DOHH2 (cell line): ENCODE measurements at regions not wholly inside any gene's neighbourhood (a gene's known extent, or its start where the extent isn't known, plus 50 kb on each side); places are given as distances from the start of the nearest gene placed in this dataset.

Experiments used
- H3F3A ChIP-seq: fragments of 200-600 bp; sonication (generic), shearing (Covaris generic); 2 replicates; pipeline ENCODE4 v1.6.0; 2016; ENCODE audit warnings: antibody characterized with exemption, mild to moderate bottlenecking; ENCODE audit not compliant: control insufficient read depth, insufficient read depth
- H3K27ac ChIP-seq: fragments of 200-600 bp; sonication (generic); 2 replicates; pipeline ENCODE4 v1.5.1; 2014; ENCODE audit warnings: low read depth, mild to moderate bottlenecking, low read length, moderate library complexity
- H3K27me3 ChIP-seq: fragments of 200-600 bp; sonication (generic); 2 replicates; pipeline ENCODE4 v1.6.1; 2014; ENCODE audit warnings: mild to moderate bottlenecking, low read length, mixed read lengths; ENCODE audit not compliant: control insufficient read depth
- H3K36me3 ChIP-seq: fragments of 200-600 bp; sonication (generic); 2 replicates; pipeline ENCODE4 v1.6.1; 2014; ENCODE audit warnings: mild to moderate bottlenecking, low read length, moderate library complexity, mixed read lengths; ENCODE audit not compliant: control insufficient read depth
- H3K4me1 ChIP-seq: fragments of 200-600 bp; sonication (generic); 2 replicates; pipeline ENCODE4 v1.6.1; 2014; ENCODE audit warnings: mild to moderate bottlenecking, low read length, mixed read lengths; ENCODE audit not compliant: control insufficient read depth
- H3K4me2 ChIP-seq: fragments of 200-600 bp; sonication (generic); 2 replicates; pipeline ENCODE4 v1.6.0; 2014; ENCODE audit warnings: mild to moderate bottlenecking, low read length, moderate library complexity
- H3K4me3 ChIP-seq: fragments of 200-600 bp; sonication (generic); 2 replicates; pipeline ENCODE4 v1.5.1; 2014; ENCODE audit warnings: mild to moderate bottlenecking, low read length, mixed read lengths
- H3K79me2 ChIP-seq: fragments of 200-600 bp; sonication (generic); 2 replicates; pipeline ENCODE4 v1.6.1; 2014; ENCODE audit warnings: mild to moderate bottlenecking, low read length, mixed read lengths; ENCODE audit not compliant: control insufficient read depth
- H3K9me2 ChIP-seq: fragments of 200-600 bp; sonication (generic); replicated peaks from 2 replicates; pipeline ENCODE4 v1.6.1; 2014; ENCODE audit warnings: mild to moderate bottlenecking, low read length, mixed read lengths; ENCODE audit not compliant: control insufficient read depth
- H3K9me3 ChIP-seq: fragments of 200-600 bp; sonication (generic); 2 replicates; pipeline ENCODE4 v1.6.1; 2014; ENCODE audit warnings: antibody characterized with exemption, low read length, mixed read lengths; ENCODE audit not compliant: control insufficient read depth, insufficient read depth
- H4K20me1 ChIP-seq: fragments of 200-600 bp; sonication (generic); 2 replicates; pipeline ENCODE4 v1.6.0; 2014; ENCODE audit warnings: low read depth, mild to moderate bottlenecking, antibody characterized with exemption, low read length, moderate library complexity; ENCODE audit not compliant: control insufficient read depth, insufficient read depth
- EZH2phosphoT487 ChIP-seq: fragments of 200-600 bp; sonication (generic); IDR thresholded peaks from 2 replicates; pipeline ENCODE4 v1.6.1; 2017; ENCODE audit warnings: borderline replicate concordance, mild to moderate bottlenecking, antibody characterized with exemption, low read length, moderate library complexity, mixed read lengths
- TF ChIP-seq, protein P1 (sequence below): fragments of 200-600 bp; sonication (generic); IDR thresholded peaks from one replicate; pipeline ENCODE4 v1.5.1; 2014; ENCODE audit warnings: antibody characterized with exemption, mild to moderate bottlenecking, low read depth, low read length; ENCODE audit not compliant: poor library complexity, severe bottlenecking

DNA sequence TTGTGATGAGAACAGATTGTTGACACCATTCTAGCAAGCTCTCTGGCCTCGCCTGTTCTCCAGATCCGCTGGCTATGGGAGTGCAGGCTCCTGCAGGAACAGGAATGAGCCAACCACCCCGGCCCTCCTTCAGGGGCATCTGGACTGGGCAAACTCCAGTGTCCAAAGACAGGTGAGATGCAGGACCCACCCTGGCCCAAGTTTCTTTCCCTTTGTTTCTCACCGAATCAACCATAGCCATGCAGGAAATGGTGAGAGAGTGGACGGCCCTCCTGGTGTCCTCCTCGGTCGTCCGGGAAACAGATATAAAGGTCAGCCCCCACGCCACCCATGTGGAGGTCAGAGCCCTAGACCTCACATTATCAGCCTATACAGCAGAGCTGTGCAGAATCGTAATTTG lies 108.6 kb upstream of the IRX2 start:
- TF ChIP-seq, protein P1, sequence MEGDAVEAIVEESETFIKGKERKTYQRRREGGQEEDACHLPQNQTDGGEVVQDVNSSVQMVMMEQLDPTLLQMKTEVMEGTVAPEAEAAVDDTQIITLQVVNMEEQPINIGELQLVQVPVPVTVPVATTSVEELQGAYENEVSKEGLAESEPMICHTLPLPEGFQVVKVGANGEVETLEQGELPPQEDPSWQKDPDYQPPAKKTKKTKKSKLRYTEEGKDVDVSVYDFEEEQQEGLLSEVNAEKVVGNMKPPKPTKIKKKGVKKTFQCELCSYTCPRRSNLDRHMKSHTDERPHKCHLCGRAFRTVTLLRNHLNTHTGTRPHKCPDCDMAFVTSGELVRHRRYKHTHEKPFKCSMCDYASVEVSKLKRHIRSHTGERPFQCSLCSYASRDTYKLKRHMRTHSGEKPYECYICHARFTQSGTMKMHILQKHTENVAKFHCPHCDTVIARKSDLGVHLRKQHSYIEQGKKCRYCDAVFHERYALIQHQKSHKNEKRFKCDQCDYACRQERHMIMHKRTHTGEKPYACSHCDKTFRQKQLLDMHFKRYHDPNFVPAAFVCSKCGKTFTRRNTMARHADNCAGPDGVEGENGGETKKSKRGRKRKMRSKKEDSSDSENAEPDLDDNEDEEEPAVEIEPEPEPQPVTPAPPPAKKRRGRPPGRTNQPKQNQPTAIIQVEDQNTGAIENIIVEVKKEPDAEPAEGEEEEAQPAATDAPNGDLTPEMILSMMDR: no peak
- no peak for TF ChIP-seq EZH2phosphoT487
- H3K9me3 ChIP-seq: peaks cover 17% of the 10 kb centered on the region; the same call in 1 of the 2 replicates
- no peaks in the 10 kb centered on the region for H3F3A ChIP-seq
- no peaks in the 10 kb centered on the region for H3K4me1 ChIP-seq
- no peak overlapping the region for H3K4me2 ChIP-seq
- H3K79me2 ChIP-seq: no peaks in the 10 kb centered on the region
- no peaks in the 10 kb centered on the region for H3K27me3 ChIP-seq
- H3K9me2 ChIP-seq: no peaks in the 10 kb centered on the region
- H4K20me1 ChIP-seq: no peaks in the 10 kb centered on the region
- no peak overlapping the region for H3K27ac ChIP-seq
- H3K36me3 ChIP-seq: no peaks in the 10 kb centered on the region
- no peak overlapping the region for H3K4me3 ChIP-seq

GRCh38 chr5:2857837-2858236 lies 106.4 kb upstream of the IRX2 start:
- H3F3A ChIP-seq: no peaks in the 10 kb centered on the region
- H3K4me1 ChIP-seq: no peaks in the 10 kb centered on the region
- H3K27me3 ChIP-seq: no peaks in the 10 kb centered on the region
- H3K9me3 ChIP-seq: peaks cover 5% of the 10 kb centered on the region; the same call in 1 of the 2 replicates
- TF ChIP-seq, protein P1: no peak
- TF ChIP-seq EZH2phosphoT487: no peak
- H3K27ac ChIP-seq: no peak overlapping the region
- no peaks in the 10 kb centered on the region for H4K20me1 ChIP-seq
- H3K79me2 ChIP-seq: no peaks in the 10 kb centered on the region
- no peaks in the 10 kb centered on the region for H3K36me3 ChIP-seq
- H3K4me3 ChIP-seq: no peak overlapping the region
- no peaks in the 10 kb centered on the region for H3K9me2 ChIP-seq
- H3K4me2 ChIP-seq: no peak overlapping the region

GRCh38 chr5:2856206-2856605 lies 104.7 kb upstream of the IRX2 start:
- no peaks in the 10 kb centered on the region for H3K9me2 ChIP-seq
- no peaks in the 10 kb centered on the region for H3K27me3 ChIP-seq
- no peaks in the 10 kb centered on the region for H3K4me1 ChIP-seq
- no peaks in the 10 kb centered on the region for H3F3A ChIP-seq
- no peak for TF ChIP-seq EZH2phosphoT487
- TF ChIP-seq, protein P1: no peak
- no peak overlapping the region for H3K4me3 ChIP-seq
- H3K27ac ChIP-seq: no peak overlapping the region
- H3K9me3 ChIP-seq: no peaks in the 10 kb centered on the region
- H3K79me2 ChIP-seq: no peaks in the 10 kb centered on the region
- H3K4me2 ChIP-seq: no peak overlapping the region
- H3K36me3 ChIP-seq: no peaks in the 10 kb centered on the region
- H4K20me1 ChIP-seq: no peaks in the 10 kb centered on the region

DNA sequence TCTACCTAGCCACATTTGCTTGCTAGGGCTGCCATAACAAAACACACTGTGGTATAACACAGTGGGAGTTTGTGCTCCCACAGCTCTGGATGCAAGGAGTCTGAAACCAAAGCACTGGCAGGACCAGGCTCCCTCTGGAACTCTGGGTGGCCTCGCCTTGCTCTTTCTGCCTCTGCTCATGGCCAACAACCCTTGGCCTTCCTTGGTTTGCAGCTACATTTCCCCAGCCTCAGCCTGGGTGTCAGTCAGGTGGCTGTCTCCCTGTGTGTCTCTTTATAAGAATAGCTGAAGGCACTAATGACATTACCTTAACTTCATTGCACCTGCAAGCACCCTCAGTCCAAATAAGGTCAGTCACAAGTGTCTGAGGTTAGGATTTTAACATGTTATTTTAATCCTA lies 101.0 kb upstream of the IRX2 start:
- H3K4me2 ChIP-seq: no peak overlapping the region
- no peaks in the 10 kb centered on the region for H3K27me3 ChIP-seq
- no peak overlapping the region for H3K27ac ChIP-seq
- no peaks in the 10 kb centered on the region for H3F3A ChIP-seq
- no peaks in the 10 kb centered on the region for H3K36me3 ChIP-seq
- no peaks in the 10 kb centered on the region for H3K4me1 ChIP-seq
- H3K9me3 ChIP-seq: no peaks in the 10 kb centered on the region
- no peaks in the 10 kb centered on the region for H3K9me2 ChIP-seq
- TF ChIP-seq, protein P1: no peak
- no peak for TF ChIP-seq EZH2phosphoT487
- no peak overlapping the region for H3K4me3 ChIP-seq
- no peaks in the 10 kb centered on the region for H3K79me2 ChIP-seq
- no peaks in the 10 kb centered on the region for H4K20me1 ChIP-seq
